ENCODE measurements at regions not wholly inside any gene's neighbourhood (a gene's known extent, or its start where the extent isn't known, plus 50 kb on each side); places are given as distances from the start of the nearest gene placed in this dataset.

- no peak for DNase-seq (ENCODE audit: low read depth in 1 of 2, low spot score in 1 of 2)
Measured at GRCh38 chr7:27386581-27386980, 144.0 kb downstream of the EVX1 start.

GRCh38 chr7:27387864-27388263 is 145.3 kb downstream of the EVX1 start:
- TF ChIP-seq SPI1 (IDR thresholded peaks at IDR 0.05; ENCODE audit: borderline replicate concordance, low read depth) (no peak), CTCF (IDR thresholded peaks at IDR 0.05; ENCODE audit: insufficient read depth, low read length) (no peak), REST (IDR thresholded peaks at IDR 0.05; ENCODE audit: insufficient replicate concordance, low read depth) (no peak), GABPA (IDR thresholded peaks at IDR 0.05; ENCODE audit: low read depth) (no peak), POLR2AphosphoS5 (IDR thresholded peaks at IDR 0.05; ENCODE audit: low read depth) (no peak)
- no peak for DNase-seq (ENCODE audit: low read depth in 1 of 2, low spot score in 1 of 2)
- Histone ChIP-seq H3K4me3 (replicated peaks; ENCODE audit: insufficient read depth, low read length) (no peak overlapping the region), H3K27ac (replicated peaks) (no peak overlapping the region), H3K27me3 (ENCODE audit: insufficient read depth, poor library complexity, severe bottlenecking) (peaks cover 10% of the 10 kb centered on the region)

More at GRCh38 chr7:27386581-27386980, 144.0 kb downstream of the EVX1 start:
- Histone ChIP-seq H3K4me3 (replicated peaks; ENCODE audit: insufficient read depth, low read length) (no peak overlapping the region), H3K27ac (replicated peaks) (no peak overlapping the region), H3K27me3 (ENCODE audit: insufficient read depth, poor library complexity, severe bottlenecking) (peaks cover 10% of the 10 kb centered on the region)
- TF ChIP-seq REST (IDR thresholded peaks at IDR 0.05; ENCODE audit: insufficient replicate concordance, low read depth) = no peak
- TF ChIP-seq SPI1 (IDR thresholded peaks at IDR 0.05; ENCODE audit: borderline replicate concordance, low read depth) = no peak
- no peak for TF ChIP-seq GABPA (IDR thresholded peaks at IDR 0.05; ENCODE audit: low read depth)
- no peak for TF ChIP-seq CTCF (IDR thresholded peaks at IDR 0.05; ENCODE audit: insufficient read depth, low read length)

DNA sequence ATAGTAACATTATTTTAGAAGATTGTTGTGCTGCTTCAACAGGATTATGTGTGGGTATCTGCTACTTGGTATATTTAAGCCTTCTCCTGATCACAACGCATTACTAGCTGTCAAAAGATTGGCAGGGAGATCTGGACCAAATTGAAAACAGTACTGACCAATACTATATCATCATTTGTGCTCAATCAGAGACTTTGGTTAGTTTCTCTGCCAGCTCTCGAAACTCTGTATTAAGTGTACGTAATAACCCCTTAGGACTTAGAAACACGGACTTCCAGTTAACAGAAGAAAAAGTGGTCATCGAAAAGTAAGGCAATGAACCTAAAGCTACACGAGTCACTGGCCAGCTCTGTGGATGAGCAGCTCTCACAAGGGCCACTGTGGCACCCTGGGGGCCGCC is 146.0 kb downstream of the EVX1 start:
- DNase-seq (ENCODE audit: low read depth in 1 of 2, low spot score in 1 of 2) = no peak
- no peak overlapping the region for H3K27ac ChIP-seq (replicated peaks)
- H3K27me3 ChIP-seq (ENCODE audit: insufficient read depth, poor library complexity, severe bottlenecking) = peaks cover 10% of the 10 kb centered on the region
- H3K4me3 ChIP-seq (replicated peaks; ENCODE audit: insufficient read depth, low read length) = no peak overlapping the region
- TF ChIP-seq REST (IDR thresholded peaks at IDR 0.05; ENCODE audit: insufficient replicate concordance, low read depth) (no peak), SPI1 (IDR thresholded peaks at IDR 0.05; ENCODE audit: borderline replicate concordance, low read depth) (no peak)

DNA sequence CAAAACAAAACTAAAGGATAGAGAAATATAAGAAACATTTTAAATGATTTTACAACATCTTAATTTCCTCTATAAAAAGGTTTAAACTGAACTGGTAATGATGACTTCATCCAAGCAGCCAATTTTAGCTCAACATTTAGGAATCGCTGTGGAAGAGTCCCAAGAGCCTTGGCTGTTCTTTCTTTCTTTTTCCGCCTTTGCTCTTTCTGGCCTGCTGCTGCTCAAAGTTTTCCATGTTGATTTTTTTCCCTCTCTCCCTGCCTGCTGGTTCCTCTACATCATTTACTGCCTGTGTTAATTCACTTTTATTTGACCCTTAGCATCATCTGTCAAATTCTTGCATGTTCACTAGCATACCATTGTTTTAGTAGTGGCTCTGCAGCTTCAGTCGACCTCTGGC is 146.9 kb downstream of the EVX1 start:
- DNase-seq (ENCODE audit: low read depth in 1 of 2, low spot score in 1 of 2) = no peak
- Histone ChIP-seq H3K27ac (replicated peaks) (no peak overlapping the region), H3K27me3 (ENCODE audit: insufficient read depth, poor library complexity, severe bottlenecking) (peaks cover 7% of the 10 kb centered on the region), H3K4me3 (replicated peaks; ENCODE audit: insufficient read depth, low read length) (no peak overlapping the region)
- TF ChIP-seq REST (IDR thresholded peaks at IDR 0.05; ENCODE audit: insufficient replicate concordance, low read depth) (no peak), POLR2AphosphoS5 (IDR thresholded peaks at IDR 0.05; ENCODE audit: low read depth) (no peak), SPI1 (IDR thresholded peaks at IDR 0.05; ENCODE audit: borderline replicate concordance, low read depth) (no peak), GABPA (IDR thresholded peaks at IDR 0.05; ENCODE audit: low read depth) (no peak), CTCF (IDR thresholded peaks at IDR 0.05; ENCODE audit: insufficient read depth, low read length) (no peak)

All from HL-60 (cell line).